Peyer's patch (tissue), 4 donors: ENCODE measurements at regions not wholly inside any gene's neighbourhood (a gene's known extent, or its start where the extent isn't known, plus 50 kb on each side); places are given as distances from the start of the nearest gene placed in this dataset.

ENCODE experiments used
- DNase-seq, 3 donors: peaks; one replicate each; pipeline ENCODE4 v3.0.0-alpha.2; 2017 to 2019
- H3K27ac ChIP-seq, 4 donors: fragments of 200-600 bp; sonication (generic); one replicate each; pipeline ENCODE4 v1.5.1; 2016 to 2019
- H3K27me3 ChIP-seq, 2 donors: fragments of 200-600 bp; sonication (generic); one replicate each; pipeline ENCODE4 v1.5.1; 2019
- H3K36me3 ChIP-seq, 3 donors: fragments of 200-600 bp; sonication (generic); one replicate each; pipeline ENCODE4 v1.5.1; 2016 to 2019
- H3K4me1 ChIP-seq, 4 donors: fragments of 200-600 bp; sonication (generic); one replicate each; pipeline ENCODE4 v1.5.1; 2016 to 2019
- H3K4me3 ChIP-seq, 4 donors: fragments of 200-600 bp; sonication (generic); 1 replicate in 3 of 4; 2 replicates in 1 of 4; pipeline ENCODE4 v1.5.1; 2016 to 2019; ENCODE audit warnings: mild to moderate bottlenecking in 1 of 4
- H3K9me3 ChIP-seq, 4 donors: fragments of 200-600 bp; sonication (generic); one replicate each; pipeline ENCODE4 v1.5.1; 2016 to 2019; ENCODE audit warnings: mild to moderate bottlenecking in 1 of 4
- POLR2A ChIP-seq, 2 donors: fragments of 450-650 bp; IDR thresholded peaks; one replicate each; pipeline ENCODE4 v1.5.1; 2017; ENCODE audit warnings: antibody characterized with exemption in 2 of 2, mild to moderate bottlenecking in 2 of 2, moderate library complexity in 2 of 2
- TF ChIP-seq, protein P1 (sequence below), 6 experiments: fragments of 450-650 bp in 4 of 6; fragments of 200-600 bp in 2 of 6; sonication (generic) in 1 of 6; IDR thresholded peaks; one replicate each; pipeline ENCODE4 v1.5.1; 2017 to 2019; ENCODE audit warnings: antibody characterized with exemption in 6 of 6, mild to moderate bottlenecking in 3 of 6, moderate library complexity in 1 of 6

GRCh38 chr4:180189666-180190065 lies 2053.5 kb upstream of the TENM3 start:
- Histone ChIP-seq H3K4me3 (no peak overlapping the region), H3K9me3 (no peaks in the 10 kb centered on the region), H3K27ac (no peak overlapping the region), H3K36me3 (no peaks in the 10 kb centered on the region), H3K27me3 (no peaks in the 10 kb centered on the region), H3K4me1 (no peaks in the 10 kb centered on the region)
- no peak for DNase-seq
- TF ChIP-seq, protein P1, sequence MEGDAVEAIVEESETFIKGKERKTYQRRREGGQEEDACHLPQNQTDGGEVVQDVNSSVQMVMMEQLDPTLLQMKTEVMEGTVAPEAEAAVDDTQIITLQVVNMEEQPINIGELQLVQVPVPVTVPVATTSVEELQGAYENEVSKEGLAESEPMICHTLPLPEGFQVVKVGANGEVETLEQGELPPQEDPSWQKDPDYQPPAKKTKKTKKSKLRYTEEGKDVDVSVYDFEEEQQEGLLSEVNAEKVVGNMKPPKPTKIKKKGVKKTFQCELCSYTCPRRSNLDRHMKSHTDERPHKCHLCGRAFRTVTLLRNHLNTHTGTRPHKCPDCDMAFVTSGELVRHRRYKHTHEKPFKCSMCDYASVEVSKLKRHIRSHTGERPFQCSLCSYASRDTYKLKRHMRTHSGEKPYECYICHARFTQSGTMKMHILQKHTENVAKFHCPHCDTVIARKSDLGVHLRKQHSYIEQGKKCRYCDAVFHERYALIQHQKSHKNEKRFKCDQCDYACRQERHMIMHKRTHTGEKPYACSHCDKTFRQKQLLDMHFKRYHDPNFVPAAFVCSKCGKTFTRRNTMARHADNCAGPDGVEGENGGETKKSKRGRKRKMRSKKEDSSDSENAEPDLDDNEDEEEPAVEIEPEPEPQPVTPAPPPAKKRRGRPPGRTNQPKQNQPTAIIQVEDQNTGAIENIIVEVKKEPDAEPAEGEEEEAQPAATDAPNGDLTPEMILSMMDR (IDR thresholded peaks at IDR 0.05), result no peak
- no peak for TF ChIP-seq POLR2A (IDR thresholded peaks at IDR 0.05)

GRCh38 chr4:180190382-180190781 lies 2052.8 kb upstream of the TENM3 start:
- H3K4me1 ChIP-seq, result no peaks in the 10 kb centered on the region
- H3K9me3 ChIP-seq, result no peaks in the 10 kb centered on the region
- no peak overlapping the region for H3K4me3 ChIP-seq
- no peaks in the 10 kb centered on the region for H3K36me3 ChIP-seq
- TF ChIP-seq POLR2A (IDR thresholded peaks at IDR 0.05), result no peak
- TF ChIP-seq, protein P1 (IDR thresholded peaks at IDR 0.05), result no peak
- no peak for DNase-seq
- no peak overlapping the region for H3K27ac ChIP-seq
- no peaks in the 10 kb centered on the region for H3K27me3 ChIP-seq

- DNase-seq, result no peak
Observed at GRCh38 chr4:180197471-180197870, 2045.7 kb upstream of the TENM3 start.

GRCh38 chr4:180203349-180203748 lies 2039.9 kb upstream of the TENM3 start:
- TF ChIP-seq, protein P1 (IDR thresholded peaks at IDR 0.05), result no peak
- no peak for TF ChIP-seq POLR2A (IDR thresholded peaks at IDR 0.05)
- Histone ChIP-seq H3K4me1 (no peaks in the 10 kb centered on the region), H3K27me3 (no peaks in the 10 kb centered on the region), H3K4me3 (no peak overlapping the region), H3K9me3 (no peaks in the 10 kb centered on the region), H3K36me3 (no peaks in the 10 kb centered on the region), H3K27ac (no peak overlapping the region)
- no peak for DNase-seq

More at GRCh38 chr4:180197471-180197870, 2045.7 kb upstream of the TENM3 start:
- Histone ChIP-seq H3K27ac (no peak overlapping the region), H3K4me1 (no peaks in the 10 kb centered on the region), H3K9me3 (no peaks in the 10 kb centered on the region), H3K27me3 (no peaks in the 10 kb centered on the region), H3K36me3 (no peaks in the 10 kb centered on the region), H3K4me3 (no peak overlapping the region)
- no peak for TF ChIP-seq POLR2A (IDR thresholded peaks at IDR 0.05)
- TF ChIP-seq, protein P1 (IDR thresholded peaks at IDR 0.05), result no peak

GRCh38 chr4:180205276-180205675 lies 2037.9 kb upstream of the TENM3 start:
- H3K4me3 ChIP-seq, result no peak overlapping the region
- H3K9me3 ChIP-seq, result no peaks in the 10 kb centered on the region
- no peak for DNase-seq
- no peak overlapping the region for H3K27ac ChIP-seq
- TF ChIP-seq, protein P1 (IDR thresholded peaks at IDR 0.05), result no peak
- TF ChIP-seq POLR2A (IDR thresholded peaks at IDR 0.05), result no peak
- no peaks in the 10 kb centered on the region for H3K4me1 ChIP-seq
- H3K27me3 ChIP-seq, result no peaks in the 10 kb centered on the region
- no peaks in the 10 kb centered on the region for H3K36me3 ChIP-seq

GRCh38 chr4:180207921-180208320 lies 2035.3 kb upstream of the TENM3 start:
- Histone ChIP-seq H3K4me1 (no peaks in the 10 kb centered on the region), H3K27ac (no peak overlapping the region), H3K36me3 (no peaks in the 10 kb centered on the region), H3K4me3 (no peak overlapping the region), H3K9me3 (no peaks in the 10 kb centered on the region), H3K27me3 (no peaks in the 10 kb centered on the region)
- TF ChIP-seq, protein P1 (IDR thresholded peaks at IDR 0.05), result no peak
- no peak for TF ChIP-seq POLR2A (IDR thresholded peaks at IDR 0.05)
- DNase-seq, result no peak
